ENCODE measurements at regions not wholly inside any gene's neighbourhood (a gene's known extent, or its start where the extent isn't known, plus 50 kb on each side); places are given as distances from the start of the nearest gene placed in this dataset.

- Histone ChIP-seq H4K91ac (replicated peaks; ENCODE audit: insufficient read length, low read length) (no peak overlapping the region), H3K79me1 (ENCODE audit: low read depth, low read length) (no peaks in the 10 kb centered on the region), H3K23me2 (ENCODE audit: low read depth, low read length) (no peaks in the 10 kb centered on the region; the same call in 1 of the 2 replicates), H3K9ac (replicated peaks in 1 of 4; ENCODE audit: extremely low read depth in 1 of 4, low read depth in 3 of 4, low read length in 3 of 4) (no peak overlapping the region), H2BK12ac (ENCODE audit: low read depth, low read length) (no peak overlapping the region), H2BK5ac (ENCODE audit: low read depth, low read length) (no peak overlapping the region), H2AFZ (ENCODE audit: low read length) (no peak overlapping the region), H3K4ac (replicated peaks; ENCODE audit: insufficient read length, low read depth, low read length) (no peak overlapping the region), H3K4me1 (replicated peaks in 1 of 4; ENCODE audit: control insufficient read depth in 3 of 4, insufficient read depth in 4 of 4, low read length in 3 of 4) (peaks cover 0 to 6% (median 3%) of the 10 kb centered on the region in 4 experiments; a peak in 3 of 7 replicates), H4K8ac (ENCODE audit: extremely low read depth, insufficient read depth, low read length) (no peak overlapping the region), H3K79me2 (ENCODE audit: control insufficient read depth in 1 of 2, insufficient read depth in 2 of 2, low read length in 2 of 2) (no peaks in the 10 kb centered on the region), H3K56ac (replicated peaks; ENCODE audit: insufficient read length, low read depth, low read length) (no peak overlapping the region), H2AK5ac (ENCODE audit: low read depth, low read length) (no peak overlapping the region), H3K27me3 (replicated peaks in 1 of 4; ENCODE audit: control insufficient read depth in 3 of 4, extremely low read depth in 1 of 4, insufficient read depth in 3 of 4, low read length in 3 of 4) (no peaks in the 10 kb centered on the region), H2BK15ac (ENCODE audit: low read length) (no peak overlapping the region), H3K4me3 (ENCODE audit: extremely low read depth in 1 of 4, insufficient read depth in 2 of 4, low read depth in 3 of 4, low read length in 4 of 4) (no peak overlapping the region), H3K27ac (ENCODE audit: low read depth, low read length) (no peak overlapping the region), H3K9me3 (ENCODE audit: insufficient read depth in 2 of 2, low read depth in 1 of 2, low read length in 1 of 2) (no peaks in the 10 kb centered on the region), H3K4me2 (ENCODE audit: insufficient read depth in 1 of 2, low read depth in 2 of 2, low read length in 2 of 2) (no peak overlapping the region), H3K18ac (ENCODE audit: extremely low read depth, low read length) (no peak overlapping the region), H4K20me1 (replicated peaks in 1 of 2; ENCODE audit: control insufficient read depth in 1 of 2, insufficient read depth in 2 of 2, low read length in 2 of 2) (no peaks in the 10 kb centered on the region), H2BK20ac (ENCODE audit: low read length) (no peak overlapping the region), H2BK120ac (replicated peaks; ENCODE audit: low read depth, low read length) (no peak overlapping the region), H3K23ac (ENCODE audit: insufficient read length) (no peak overlapping the region), H3K36me3 (ENCODE audit: control insufficient read depth in 2 of 4, insufficient read depth in 4 of 4, low read length in 3 of 4) (no peaks in the 10 kb centered on the region), H3K14ac (ENCODE audit: insufficient read length) (no peak overlapping the region), H4K5ac (ENCODE audit: insufficient read length, low read depth, low read length) (no peak overlapping the region)
- WGBS, 2 experiments (ENCODE audit: extremely low coverage in 1 of 2, insufficient coverage in 1 of 2, insufficient read length in 1 of 2, insufficient replicate concordance in 2 of 2, low coverage in 1 of 2, low lambda C conversion rate in 2 of 2, missing lambda C conversion rate in 1 of 2), result 90% methylated on average over 3 of the region's 3 CpGs; no CpG with 5 or more reads in 1 of the 2 experiments
- ChIA-PET CTCF (ENCODE audit: partially characterized antibody) (no interaction called here), POLR2A (ENCODE audit: partially characterized antibody) (no interaction called here)
- FAIRE-seq (no peak), DNase-seq (ENCODE audit: low read depth in 1 of 2, low spot score in 2 of 2) (no peak)
- no peak for TF ChIP-seq KDM5A (IDR thresholded peaks at IDR 0.05; ENCODE audit: low read length)
- TF ChIP-seq RFX5 (IDR thresholded peaks at IDR 0.05; ENCODE audit: borderline replicate concordance, low read depth, low read length), result no peak
- TF ChIP-seq TEAD4 (IDR thresholded peaks at IDR 0.05; ENCODE audit: low read depth, low read length), result no peak
- no peak for TF ChIP-seq PHF8 (conservative IDR thresholded peaks at IDR 0.05; ENCODE audit: low read depth, low read length)
Measured at GRCh38 chr10:118867768-118868167, 113.0 kb upstream of the CACUL1 start.

Measured in H1 (cell line).